Activated CD4-positive, alpha-beta T cell treated with anti-CD3 and anti-CD28 coated beads for 36 hours (primary cell): ENCODE measurements at regions not wholly inside any gene's neighbourhood (a gene's known extent, or its start where the extent isn't known, plus 50 kb on each side); places are given as distances from the start of the nearest gene placed in this dataset.
"Not testable (repeated sequence)": the region's sequence is repeated elsewhere in the genome, so short reads cannot be mapped to it uniquely, and the experiment has no call there.

Experiments
- ATAC-seq: fragments of 200-7000 bp; cut with Tn5 transposase; one replicate; pipeline ENCODE4 v1.10.0; 2021; ENCODE audit warnings: mild to moderate bottlenecking, moderate library complexity
- CTCF ChIA-PET: fragments of 350-600 bp; sonication (Branson Sonifier 250); formaldehyde crosslinking; loops from one replicate; lab custom pipeline; 2021; ENCODE audit warnings: antibody characterized with exemption; lab: Charles Lee
- POLR2A ChIA-PET: fragments of 350-600 bp; sonication (Branson Sonifier 250); formaldehyde crosslinking; loops from one replicate; lab custom pipeline; 2021; ENCODE audit warnings: antibody characterized with exemption, inconsistent platforms; lab: Charles Lee
- DNase-seq: peaks from one replicate; pipeline ENCODE4 v3.0.0-alpha.2; 2020
- H3K27ac Mint-ChIP-seq: one replicate; pipeline ENCODE4 v1.8.0; 2021; ENCODE audit warnings: mixed read lengths
- H3K27me3 Mint-ChIP-seq: one replicate; pipeline ENCODE4 v1.8.0; 2021; ENCODE audit warnings: mixed read lengths
- H3K36me3 Mint-ChIP-seq: one replicate; pipeline ENCODE4 v1.8.0; 2021; ENCODE audit warnings: low read depth, mixed read lengths
- H3K4me1 Mint-ChIP-seq: one replicate; pipeline ENCODE4 v1.8.0; 2021; ENCODE audit warnings: mixed read lengths
- H3K4me3 Mint-ChIP-seq: one replicate; pipeline ENCODE4 v1.8.0; 2021; ENCODE audit warnings: mild to moderate bottlenecking, moderate library complexity, mixed read lengths
- H3K9me3 Mint-ChIP-seq: one replicate; pipeline ENCODE4 v1.8.0; 2021; ENCODE audit warnings: low read depth, mixed read lengths
- intact Hi-C, 2 experiments: fragments of 100-400 bp; cut with DNase I in 1 of 2; cut with micrococcal nuclease in 1 of 2; formaldehyde crosslinking; loops; one replicate each; pipeline versions ENCODE4 v1.14.2 to v1.15.1; 2022 to 2024; cut with DNase I, micrococcal nuclease

DNA sequence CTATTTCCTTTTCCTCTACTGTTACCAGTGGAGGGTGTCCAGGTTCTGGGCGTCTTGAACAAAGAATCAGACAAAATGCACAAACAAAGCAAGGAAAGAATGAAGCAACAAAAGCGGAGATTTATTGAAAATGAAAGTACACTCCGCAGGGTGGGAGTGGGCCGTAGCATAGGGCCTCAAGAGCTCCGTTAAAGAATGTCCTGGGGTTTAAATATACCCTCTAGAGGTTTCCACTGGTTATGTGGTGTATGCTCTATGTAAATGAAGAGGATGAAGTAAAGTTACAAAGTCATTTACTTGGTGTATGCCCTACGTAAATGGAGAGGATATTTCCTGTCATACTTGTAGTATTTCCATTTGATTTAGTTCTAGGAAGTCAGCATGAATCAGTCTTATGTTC is 113.5 kb upstream of the MRPS30 start:
- Mint-ChIP-seq H3K4me1 (no peaks in the 10 kb centered on the region), H3K36me3 (no peaks in the 10 kb centered on the region), H3K27me3 (no peaks in the 10 kb centered on the region), H3K9me3 (no peaks in the 10 kb centered on the region), H3K27ac (no peak overlapping the region), H3K4me3 (no peak overlapping the region)
- ATAC-seq, result no peak
- intact Hi-C loops, result no loop called here
- no peak for DNase-seq
- POLR2A ChIA-PET, result no interaction called here
- CTCF ChIA-PET, result no interaction called here

DNA sequence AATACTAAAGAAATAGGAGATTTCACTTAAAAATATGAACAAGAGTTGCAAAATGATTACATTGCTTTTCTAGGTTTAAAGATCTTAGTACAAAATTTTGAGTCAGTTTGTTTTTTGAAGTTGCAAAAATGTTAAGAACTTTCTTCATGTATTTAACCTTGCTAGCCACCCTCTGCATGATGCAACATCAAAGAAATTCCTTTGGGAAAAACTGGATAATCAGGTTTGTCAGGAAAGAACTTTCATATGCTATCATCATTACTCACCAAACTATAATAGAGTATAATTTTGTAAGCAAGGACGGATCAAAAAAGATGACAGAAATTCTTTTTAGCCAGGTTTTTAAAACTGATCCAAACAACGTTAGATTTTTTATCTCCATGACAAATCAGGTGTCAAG is 116.9 kb upstream of the MRPS30 start:
- ATAC-seq (no peak), DNase-seq (no peak)
- Mint-ChIP-seq H3K4me3 (no peak overlapping the region), H3K27ac (no peak overlapping the region), H3K27me3 (no peaks in the 10 kb centered on the region), H3K4me1 (no peaks in the 10 kb centered on the region), H3K9me3 (no peaks in the 10 kb centered on the region), H3K36me3 (no peaks in the 10 kb centered on the region)
- CTCF ChIA-PET, result no interaction called here
- intact Hi-C loops, result no loop called here
- POLR2A ChIA-PET, result no interaction called here

DNA sequence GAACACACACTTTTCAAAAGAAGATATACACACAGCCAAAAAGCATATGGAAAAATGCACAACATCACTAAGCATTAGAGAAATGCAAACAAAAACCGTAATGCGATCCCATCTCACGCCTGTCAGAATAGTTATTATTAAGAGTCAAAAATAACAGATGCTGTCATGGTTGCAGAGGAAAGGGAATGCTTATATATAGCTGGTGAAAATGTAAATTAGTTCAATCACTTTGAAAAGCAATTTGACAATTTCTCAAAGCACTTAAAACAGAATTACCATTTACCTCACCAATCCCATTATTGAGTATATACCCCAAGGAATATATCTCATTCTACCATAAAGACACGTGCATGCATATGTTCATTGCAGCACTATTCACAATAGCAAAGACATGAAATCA is 126.8 kb upstream of the MRPS30 start:
- H3K27me3 Mint-ChIP-seq, result no peaks in the 10 kb centered on the region
- H3K4me3 Mint-ChIP-seq, result no peak overlapping the region
- POLR2A ChIA-PET, result no interaction called here
- intact Hi-C loops, result no loop called here
- peaks cover 5% of the 10 kb centered on the region for H3K9me3 Mint-ChIP-seq
- no peaks in the 10 kb centered on the region for H3K36me3 Mint-ChIP-seq
- ATAC-seq, result no peak
- CTCF ChIA-PET, result no interaction called here
- no peak overlapping the region for H3K27ac Mint-ChIP-seq
- H3K4me1 Mint-ChIP-seq, result no peaks in the 10 kb centered on the region
- DNase-seq, result no peak

DNA sequence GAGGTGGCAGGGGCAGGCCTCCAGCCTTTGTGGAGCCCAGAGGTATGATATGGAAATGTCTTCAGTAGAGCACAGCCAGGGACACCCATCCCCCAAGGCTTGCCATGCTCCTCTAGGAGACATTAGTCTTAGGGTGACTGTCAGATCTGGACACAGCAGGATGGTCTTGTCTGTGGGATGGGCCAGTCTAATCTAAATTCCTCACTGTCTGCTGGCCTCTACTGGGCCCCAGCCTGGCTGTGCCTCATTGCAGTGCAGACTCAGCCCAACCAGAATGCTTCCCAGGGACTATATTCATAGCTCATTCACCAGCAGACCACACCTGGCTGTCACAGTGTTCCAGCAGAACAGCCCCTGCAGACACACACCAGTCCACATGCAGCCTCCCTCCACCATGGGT is 129.5 kb upstream of the MRPS30 start:
- no peak overlapping the region for H3K27ac Mint-ChIP-seq
- peaks cover 8% of the 10 kb centered on the region for H3K9me3 Mint-ChIP-seq
- H3K27me3 Mint-ChIP-seq, result no peaks in the 10 kb centered on the region
- ChIA-PET CTCF (no interaction called here), POLR2A (no interaction called here)
- DNase-seq, result no peak
- no peaks in the 10 kb centered on the region for H3K36me3 Mint-ChIP-seq
- no peak overlapping the region for H3K4me3 Mint-ChIP-seq
- intact Hi-C loops, result no loop called here
- no peaks in the 10 kb centered on the region for H3K4me1 Mint-ChIP-seq
- no peak for ATAC-seq

DNA sequence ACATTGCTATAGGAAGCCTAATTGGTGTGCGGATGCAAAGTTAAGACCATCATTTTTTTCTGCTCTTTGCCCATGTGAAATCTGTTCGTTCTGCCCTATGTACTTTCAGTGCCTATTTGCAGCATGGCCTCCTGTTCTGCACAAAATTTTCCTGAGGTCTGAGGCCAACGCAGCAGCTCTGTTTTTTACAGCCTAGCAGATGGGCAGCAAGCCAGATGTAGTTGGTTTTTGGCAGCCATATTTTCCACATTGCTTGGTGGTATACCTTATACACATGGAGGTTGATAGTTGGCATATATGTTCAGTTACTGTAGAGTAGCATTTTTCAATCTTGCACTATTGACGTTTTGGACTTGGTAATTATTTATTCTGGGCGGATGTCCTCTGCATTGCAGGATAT is 133.5 kb upstream of the MRPS30 start:
- CTCF ChIA-PET, result no interaction called here

DNA sequence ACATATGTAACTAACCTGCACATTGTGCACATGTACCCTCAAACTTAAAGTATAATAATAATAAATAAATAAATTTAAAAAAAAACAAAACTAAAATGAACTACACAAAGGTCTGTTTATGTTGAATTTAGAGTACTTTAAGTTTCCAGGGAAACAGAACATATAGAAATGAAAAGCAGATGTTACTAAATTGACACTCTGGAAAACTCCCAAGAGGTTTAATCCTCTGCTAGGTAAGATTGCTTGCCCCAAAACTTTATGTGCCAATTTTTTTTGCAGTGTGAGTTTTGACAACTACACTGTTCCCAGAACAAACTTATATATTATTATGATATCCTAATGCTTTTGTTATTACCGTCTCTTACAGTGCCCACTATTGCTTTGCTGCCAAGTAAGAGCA is 134.3 kb upstream of the MRPS30 start:
- H3K27me3 Mint-ChIP-seq, result no peaks in the 10 kb centered on the region
- DNase-seq (no peak), ATAC-seq (no peak)
- H3K36me3 Mint-ChIP-seq, result no peaks in the 10 kb centered on the region
- CTCF ChIA-PET, result no interaction called here
- peaks cover 7% of the 10 kb centered on the region for H3K9me3 Mint-ChIP-seq
- H3K4me1 Mint-ChIP-seq, result no peaks in the 10 kb centered on the region
- no peak overlapping the region for H3K27ac Mint-ChIP-seq
- intact Hi-C loops, result no loop called here
- POLR2A ChIA-PET, result no interaction called here
- H3K4me3 Mint-ChIP-seq, result no peak overlapping the region

More for the DNA sequence above, 133.5 kb upstream of the MRPS30 start:
- Mint-ChIP-seq H3K36me3 (no peaks in the 10 kb centered on the region), H3K27me3 (no peaks in the 10 kb centered on the region), H3K4me1 (no peaks in the 10 kb centered on the region), H3K4me3 (no peak overlapping the region), H3K27ac (no peak overlapping the region), H3K9me3 (peaks cover 8% of the 10 kb centered on the region)
- ATAC-seq, result no peak
- DNase-seq, result no peak
- POLR2A ChIA-PET, result no interaction called here
- intact Hi-C loops, result no loop called here

DNA sequence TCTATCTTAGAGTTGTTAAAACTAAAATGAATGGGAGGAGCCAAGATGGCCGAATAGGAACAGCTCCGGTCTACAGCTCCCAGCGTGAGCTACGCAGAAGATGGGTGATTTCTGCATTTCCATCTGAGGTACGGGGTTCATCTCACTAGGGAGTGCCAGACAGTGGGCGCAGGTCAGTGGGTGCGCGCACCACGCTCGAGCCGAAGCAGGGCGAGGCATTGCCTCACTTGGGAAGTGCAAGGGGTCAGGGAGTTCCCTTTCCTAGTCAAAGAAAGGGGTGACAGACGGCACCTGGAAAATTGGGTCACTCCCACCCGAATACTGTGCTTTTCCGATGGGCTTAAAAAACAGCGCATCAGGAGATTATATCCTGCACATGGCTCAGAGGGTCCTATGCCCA is 140.3 kb upstream of the MRPS30 start:
- H3K4me3 Mint-ChIP-seq, DNase-seq, CTCF ChIA-PET, H3K27me3 Mint-ChIP-seq, intact Hi-C loops, H3K9me3 Mint-ChIP-seq, ATAC-seq, H3K36me3 Mint-ChIP-seq, H3K4me1 Mint-ChIP-seq, H3K27ac Mint-ChIP-seq, POLR2A ChIA-PET: not testable (repeated sequence)

DNA sequence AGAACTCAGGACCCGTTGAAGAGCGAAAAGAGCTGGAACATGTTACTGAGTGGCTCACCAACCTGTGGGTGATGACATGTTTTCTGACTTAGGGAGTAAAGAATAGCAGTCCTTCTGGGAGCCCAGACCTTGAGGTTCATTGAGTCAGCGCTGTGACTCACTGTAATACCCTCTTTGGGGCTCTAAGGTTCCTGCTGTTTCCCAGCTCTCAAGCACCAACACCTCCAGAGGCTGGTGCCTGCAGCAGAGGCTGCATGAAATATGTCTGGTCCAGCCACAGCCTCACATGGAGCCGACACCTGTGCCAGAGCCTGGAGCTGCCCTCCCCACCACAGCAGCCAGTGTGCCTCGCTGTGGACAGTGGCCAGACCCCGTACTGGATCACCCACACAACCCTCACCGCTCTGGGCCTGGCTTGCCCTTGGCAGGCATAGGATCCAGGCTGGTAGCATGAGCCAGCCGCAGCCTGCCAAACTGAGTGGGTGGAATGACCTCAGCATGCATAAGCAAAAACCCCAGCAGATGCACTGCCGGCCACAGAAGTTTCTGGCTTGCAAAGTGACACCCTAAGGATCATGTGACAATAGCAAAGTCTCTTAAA is 143.5 kb upstream of the MRPS30 start:
- intact Hi-C loops, result no loop called here
- ATAC-seq (no peak), DNase-seq (no peak)
- CTCF ChIA-PET, result no interaction called here
- no peaks in the 10 kb centered on the region for H3K36me3 Mint-ChIP-seq
- H3K27me3 Mint-ChIP-seq, result no peaks in the 10 kb centered on the region
- H3K4me3 Mint-ChIP-seq, result no peak overlapping the region
- H3K27ac Mint-ChIP-seq, result no peak overlapping the region
- H3K4me1 Mint-ChIP-seq, result no peaks in the 10 kb centered on the region
- POLR2A ChIA-PET, result no interaction called here
- peaks cover 8% of the 10 kb centered on the region for H3K9me3 Mint-ChIP-seq

DNA sequence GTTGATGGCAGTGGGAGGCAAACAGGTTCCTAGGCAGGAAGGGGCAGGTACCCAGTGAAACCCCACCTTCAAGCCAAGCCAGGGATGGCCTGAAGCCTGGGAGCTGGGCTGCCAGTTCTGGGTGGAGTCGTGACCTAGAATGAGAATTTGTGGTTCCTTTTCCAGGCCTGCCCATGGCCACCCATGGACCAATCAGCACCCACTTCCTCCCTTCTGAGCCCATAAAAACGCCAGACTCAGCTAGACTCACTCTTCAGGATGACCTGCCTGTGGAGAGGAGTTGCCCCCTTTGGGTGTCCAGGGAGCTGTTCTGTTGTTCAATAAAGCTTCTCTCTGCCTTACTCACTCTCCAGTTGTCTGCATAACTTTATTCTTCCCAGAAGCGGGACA is 144.0 kb upstream of the MRPS30 start:
- Mint-ChIP-seq H3K4me1 (no peaks in the 10 kb centered on the region), H3K9me3 (peaks cover 5% of the 10 kb centered on the region), H3K27ac (no peak overlapping the region), H3K36me3 (no peaks in the 10 kb centered on the region), H3K27me3 (no peaks in the 10 kb centered on the region), H3K4me3 (no peak overlapping the region)
- CTCF ChIA-PET, result no interaction called here
- no peak for DNase-seq
- intact Hi-C loops, result no loop called here
- no peak for ATAC-seq
- POLR2A ChIA-PET, result no interaction called here

DNA sequence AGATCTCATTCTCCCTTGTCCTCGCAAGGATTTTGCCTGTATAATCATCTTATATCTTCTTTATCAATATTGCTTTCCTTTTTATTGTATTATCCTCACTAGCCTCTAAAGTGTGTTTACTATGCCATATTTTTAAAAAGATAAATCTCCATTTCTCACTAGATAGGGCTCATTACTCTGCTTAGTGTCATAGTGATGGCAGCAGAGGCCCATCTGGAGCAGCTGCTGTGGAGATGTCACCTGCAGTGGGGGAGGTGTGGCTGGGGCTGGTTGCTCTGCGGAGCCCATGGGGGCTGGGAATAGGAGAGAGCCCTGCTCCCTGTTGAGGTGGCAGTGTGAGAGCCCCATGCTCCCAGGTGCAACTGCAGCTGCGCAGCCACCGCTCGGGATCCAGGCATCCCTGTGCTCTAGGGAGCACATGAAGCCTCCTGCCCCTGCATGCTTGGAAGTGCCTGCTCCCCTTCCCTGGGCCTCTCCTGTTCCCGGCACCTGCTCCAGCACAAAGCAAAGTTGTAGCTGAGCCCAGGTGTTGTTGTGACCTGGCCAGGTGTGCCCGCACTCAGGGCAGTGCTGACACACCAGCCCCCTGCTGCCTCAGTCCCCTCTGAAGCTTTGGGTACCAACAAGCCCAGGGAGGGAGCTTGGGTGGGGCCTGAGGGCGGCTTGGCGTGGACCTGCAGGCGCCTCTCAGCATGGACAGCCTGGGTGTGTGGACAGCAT is 144.6 kb upstream of the MRPS30 start:
- Mint-ChIP-seq H3K36me3 (no peaks in the 10 kb centered on the region), H3K4me3 (no peak overlapping the region), H3K27ac (no peak overlapping the region), H3K4me1 (no peaks in the 10 kb centered on the region), H3K9me3 (peaks cover 5% of the 10 kb centered on the region), H3K27me3 (no peaks in the 10 kb centered on the region)
- intact Hi-C loops, result no loop called here
- POLR2A ChIA-PET, result no interaction called here
- no peak for ATAC-seq
- CTCF ChIA-PET, result no interaction called here
- DNase-seq, result no peak

DNA sequence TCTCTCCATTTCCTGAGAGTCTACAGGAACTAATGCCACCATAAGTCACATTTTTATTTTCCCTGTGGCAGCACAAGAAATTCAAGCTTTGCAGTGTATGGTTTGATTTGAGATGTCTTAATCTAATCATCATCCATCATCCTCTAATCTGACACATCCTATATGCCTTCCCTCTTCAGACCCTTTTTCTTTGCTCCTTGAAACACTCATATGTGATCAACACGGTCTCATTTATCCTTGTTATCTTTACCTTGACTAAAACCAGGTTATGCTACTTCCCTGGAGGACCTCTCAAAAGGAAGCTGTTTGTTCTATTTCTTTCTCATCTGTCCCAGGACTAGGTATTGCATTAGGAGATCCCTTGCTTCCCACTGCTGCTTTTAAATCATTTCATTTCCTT is 146.9 kb upstream of the MRPS30 start:
- Mint-ChIP-seq H3K9me3 (peaks cover 3% of the 10 kb centered on the region), H3K36me3 (no peaks in the 10 kb centered on the region), H3K4me3 (no peak overlapping the region), H3K27ac (no peak overlapping the region), H3K4me1 (no peaks in the 10 kb centered on the region), H3K27me3 (no peaks in the 10 kb centered on the region)
- ChIA-PET POLR2A (no interaction called here), CTCF (no interaction called here)
- intact Hi-C loops, result no loop called here
- no peak for ATAC-seq
- DNase-seq, result no peak

DNA sequence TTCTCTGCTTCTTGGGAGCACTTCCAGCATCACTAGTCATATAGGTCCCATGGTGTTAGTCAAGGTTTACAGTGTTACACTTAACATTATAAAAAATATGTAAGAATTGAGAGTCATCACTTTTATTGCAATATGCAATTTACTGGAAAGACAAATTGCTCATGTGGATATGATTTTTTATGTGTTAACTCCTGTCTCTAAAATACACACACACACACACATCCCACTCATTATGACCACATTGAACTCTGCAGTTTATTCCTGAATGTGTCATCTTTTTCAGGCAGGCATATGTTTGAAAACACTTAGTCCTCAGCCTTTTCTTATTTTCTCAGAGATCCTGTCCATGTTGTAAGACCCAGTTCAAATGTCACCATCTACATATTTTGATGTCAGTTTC is 148.5 kb upstream of the MRPS30 start:
- no peaks in the 10 kb centered on the region for H3K27me3 Mint-ChIP-seq
- CTCF ChIA-PET, result no interaction called here
- intact Hi-C loops, result no loop called here

More for the DNA sequence above, 148.5 kb upstream of the MRPS30 start:
- no peak overlapping the region for H3K4me3 Mint-ChIP-seq
- H3K27ac Mint-ChIP-seq, result no peak overlapping the region
- POLR2A ChIA-PET, result no interaction called here
- ATAC-seq (no peak), DNase-seq (no peak)
- no peaks in the 10 kb centered on the region for H3K36me3 Mint-ChIP-seq
- no peaks in the 10 kb centered on the region for H3K4me1 Mint-ChIP-seq
- H3K9me3 Mint-ChIP-seq, result peaks cover 7% of the 10 kb centered on the region
